NCI-H345 treated with DMSO at 0.1 percent for 48 hours (cell line): ENCODE measurements at regions not wholly inside any gene's neighbourhood (a gene's known extent, or its start where the extent isn't known, plus 50 kb on each side); places are given as distances from the start of the nearest gene placed in this dataset.
"Not testable (repeated sequence)": the region's sequence is repeated elsewhere in the genome, so short reads cannot be mapped to it uniquely, and the experiment has no call there.

ENCODE experiments used
- DNase-seq: peaks from one replicate; lab custom pipeline; 2025; ENCODE audit not compliant: unreplicated experiment; lab: John Stamatoyannopoulos, UW

GRCh38 chr7:10648289-10648688, 325.4 kb upstream of the PHF14 start:
- no peak for DNase-seq

- DNase-seq, result not testable (repeated sequence)
These were observed 324.6 kb upstream of the PHF14 start for GRCh38 chr7:10649120-10649519.

- DNase-seq, result no peak
These were observed 318.6 kb upstream of the PHF14 start for GRCh38 chr7:10655031-10655430.

DNA sequence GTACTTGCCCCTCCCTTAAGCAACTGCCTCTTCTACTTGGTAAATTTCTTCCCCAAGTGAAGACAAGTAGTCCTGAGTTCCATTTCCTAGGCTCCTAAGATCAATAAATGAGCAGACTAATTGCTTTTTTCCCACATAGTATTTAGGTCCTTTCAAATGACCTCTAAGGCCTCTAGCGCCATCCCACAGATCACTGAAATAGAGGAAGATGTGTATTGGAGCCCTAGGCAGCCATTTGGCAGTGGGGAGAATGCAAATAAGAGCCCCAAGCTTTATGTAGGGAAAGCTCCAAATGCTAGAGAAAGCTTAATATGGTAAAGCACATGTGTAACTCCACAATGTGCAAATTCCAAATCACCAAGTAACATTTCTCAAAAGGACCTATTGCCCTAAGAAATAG, 316.5 kb upstream of the PHF14 start:
- no peak for DNase-seq

GRCh38 chr7:10657837-10658236, 315.8 kb upstream of the PHF14 start:
- DNase-seq, result no peak

DNA sequence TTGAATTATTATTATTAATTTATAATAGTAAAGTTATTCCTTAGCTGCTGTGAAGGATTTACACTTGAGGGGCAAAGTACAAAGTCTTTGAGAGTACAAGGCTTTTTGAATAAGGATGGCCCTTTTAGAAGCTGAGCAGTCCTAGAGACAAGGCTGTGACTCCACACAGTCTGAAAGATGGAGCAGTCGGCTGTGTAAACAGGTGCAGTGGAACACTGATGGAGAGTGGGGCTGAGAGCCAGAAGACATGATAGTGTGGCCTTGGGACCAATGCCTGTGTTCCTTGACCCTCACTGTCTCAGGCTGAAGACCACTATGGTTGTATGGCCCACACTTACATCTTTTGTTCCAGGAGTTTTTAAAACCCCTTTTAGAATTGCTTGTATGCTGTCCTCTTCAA, 311.2 kb upstream of the PHF14 start:
- no peak for DNase-seq

DNA sequence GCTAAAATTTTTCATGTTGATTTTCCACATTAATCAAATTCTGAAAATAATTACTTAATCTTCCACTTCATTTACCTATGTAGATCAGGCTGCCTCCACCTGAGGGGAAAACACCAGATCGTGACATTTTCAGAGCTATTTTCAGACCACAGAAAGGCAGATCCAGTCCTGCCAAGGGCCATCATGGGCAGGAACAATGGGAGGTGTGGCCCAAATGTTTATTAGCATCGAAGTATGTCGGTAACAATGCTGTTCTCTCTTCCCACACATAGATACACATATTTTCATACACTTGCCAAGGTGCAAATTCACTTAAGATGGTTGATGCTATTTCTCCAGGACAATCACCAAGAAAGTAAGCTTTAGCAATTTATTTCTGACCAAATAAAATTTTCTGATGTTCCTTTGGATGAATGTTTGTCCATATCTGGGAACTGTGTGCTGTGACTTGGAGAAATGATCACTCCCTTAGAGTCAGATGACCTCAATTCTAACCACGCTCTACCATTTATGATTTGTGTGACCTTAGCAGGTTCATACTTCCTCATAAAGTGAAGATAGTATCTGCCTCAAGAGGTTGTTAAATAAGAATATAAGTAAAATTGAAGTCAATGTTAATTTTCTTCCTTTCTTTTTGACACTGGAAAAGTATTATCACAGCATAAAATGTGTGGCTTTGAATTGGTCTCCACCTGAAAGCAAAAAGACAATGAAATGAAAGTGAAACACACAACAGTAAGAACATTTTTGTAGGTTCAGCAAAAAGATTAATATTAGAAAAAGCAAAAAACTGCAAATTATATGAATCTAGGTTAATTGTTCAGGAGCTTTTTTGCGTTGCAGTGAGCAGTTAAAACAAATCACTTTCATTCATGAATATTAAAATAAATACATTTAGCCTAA, 310.4 kb upstream of the PHF14 start:
- DNase-seq, result no peak

DNA sequence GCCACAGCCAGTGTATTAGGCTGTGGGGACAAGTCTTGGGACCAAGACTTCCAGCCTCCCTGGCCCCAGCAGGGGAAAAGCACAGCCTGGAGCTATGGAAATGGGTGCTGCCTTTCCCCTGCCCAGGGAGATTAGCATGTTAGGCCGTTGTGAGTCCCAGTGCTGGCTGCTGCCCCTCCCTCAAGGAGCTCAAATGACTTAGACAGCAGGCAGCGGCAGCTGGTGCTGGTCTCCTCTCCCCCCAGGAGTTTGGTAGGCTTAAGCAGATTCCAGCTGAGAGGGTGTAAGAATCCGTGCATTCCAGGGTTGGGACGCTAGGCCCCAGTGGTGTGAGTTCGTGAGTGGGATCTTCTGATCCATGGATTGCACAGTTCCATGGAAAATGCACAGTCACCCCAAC, 301.5 kb upstream of the PHF14 start:
- DNase-seq, result no peak

DNA sequence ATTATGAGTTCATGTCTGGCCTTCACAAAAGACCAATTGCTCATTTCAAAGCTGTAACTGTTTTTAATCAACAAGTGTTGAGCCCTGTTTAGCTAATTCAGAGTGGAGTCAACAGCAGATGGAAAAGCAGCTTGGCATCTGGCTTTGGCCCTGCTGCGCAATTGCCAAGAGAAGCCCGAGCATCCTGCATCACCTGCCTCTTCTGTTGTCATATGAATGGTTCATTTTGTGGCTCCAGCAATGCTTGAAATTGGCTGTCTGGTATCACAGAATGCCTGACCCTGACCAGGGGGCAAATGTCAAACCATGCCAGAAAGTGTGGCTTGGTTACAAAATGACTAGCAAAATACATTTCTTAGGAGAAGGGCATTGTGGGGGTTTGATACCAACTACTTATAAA, 296.5 kb upstream of the PHF14 start:
- no peak for DNase-seq

GRCh38 chr7:10677668-10678232, 295.9 kb upstream of the PHF14 start:
- DNase-seq, result no peak

- no peak for DNase-seq
These were observed 289.1 kb upstream of the PHF14 start for GRCh38 chr7:10684606-10685005.

- peak; percentile 8 for DNase-seq
These were observed 288.6 kb upstream of the PHF14 start for GRCh38 chr7:10685040-10685439.

DNA sequence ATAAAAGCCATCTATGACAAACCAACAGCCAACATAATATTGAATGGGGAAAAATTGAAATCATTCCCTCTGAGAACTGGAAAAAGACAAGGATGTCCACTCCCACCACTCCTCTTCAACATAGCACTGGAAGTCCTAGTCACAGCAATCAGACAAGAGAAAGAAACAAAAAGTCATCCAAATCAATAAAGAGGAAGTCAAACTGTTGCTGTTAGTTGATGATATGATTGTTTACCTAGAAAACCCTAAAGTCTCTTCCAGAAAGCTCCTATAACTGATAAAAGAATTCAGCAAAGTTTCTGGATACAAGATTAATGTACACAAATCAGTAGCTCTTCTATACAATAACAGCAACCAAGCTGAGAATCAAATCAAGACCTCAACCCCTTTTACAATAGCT, 285.1 kb upstream of the PHF14 start:
- DNase-seq, result no peak

- DNase-seq, result no peak
These were observed 277.6 kb upstream of the PHF14 start for GRCh38 chr7:10696064-10696463.

DNA sequence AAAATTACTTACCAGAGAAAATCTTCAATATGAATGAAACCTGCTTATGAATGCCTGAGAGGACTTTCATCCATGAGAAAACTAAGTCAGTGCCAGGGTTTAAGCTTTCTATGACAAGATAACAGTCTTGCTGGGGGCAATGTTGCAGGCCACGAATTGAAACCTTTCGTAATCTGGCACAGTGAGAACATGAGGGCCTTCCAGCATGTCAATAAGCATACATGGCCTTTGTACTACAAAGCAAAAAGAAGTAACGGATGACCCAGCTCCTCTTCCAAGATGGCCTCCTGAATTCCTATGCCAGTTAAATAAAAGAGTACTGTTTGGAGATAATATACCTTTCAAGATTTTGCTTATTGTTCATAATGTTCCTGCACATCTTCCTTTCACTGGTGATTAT, 270.6 kb upstream of the PHF14 start:
- no peak for DNase-seq

DNA sequence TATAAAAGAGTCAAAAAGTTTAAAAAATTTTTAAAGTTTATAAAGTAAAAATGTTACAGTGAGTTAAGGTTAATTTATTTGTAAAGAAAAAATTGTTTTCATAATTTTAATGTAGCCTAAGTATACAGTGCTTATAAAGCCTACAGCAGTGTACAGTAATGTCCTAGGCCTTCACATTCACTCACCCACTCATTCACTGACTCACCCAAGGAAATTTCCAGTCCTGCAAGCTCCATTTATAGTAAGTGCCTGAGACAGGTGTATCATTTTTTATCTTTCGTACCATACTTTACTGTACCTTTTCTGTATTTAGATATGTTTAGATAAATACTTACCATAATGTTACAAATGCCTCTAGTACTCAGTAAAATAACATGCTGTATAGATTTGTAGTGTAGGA, 269.7 kb upstream of the PHF14 start:
- DNase-seq, result no peak

DNA sequence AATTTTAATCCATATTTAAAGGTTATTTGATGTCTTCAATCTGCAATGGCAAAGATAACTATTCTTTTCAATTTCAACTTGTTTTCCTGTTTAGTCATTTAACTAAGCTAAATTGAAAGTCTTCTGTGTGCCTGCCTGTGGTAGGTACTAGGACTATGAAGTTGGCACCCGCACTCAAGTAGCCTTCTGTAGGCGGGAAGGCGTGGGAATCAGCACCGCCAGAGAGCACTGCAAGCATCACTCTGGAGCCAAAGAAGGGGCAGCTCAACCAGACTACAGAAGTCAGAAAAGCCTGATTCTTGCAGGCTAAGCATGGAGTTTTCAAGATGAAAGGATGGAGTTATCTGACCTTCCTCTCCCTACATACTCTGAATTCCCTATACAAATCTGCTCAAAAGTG, 269.0 kb upstream of the PHF14 start:
- no peak for DNase-seq

DNA sequence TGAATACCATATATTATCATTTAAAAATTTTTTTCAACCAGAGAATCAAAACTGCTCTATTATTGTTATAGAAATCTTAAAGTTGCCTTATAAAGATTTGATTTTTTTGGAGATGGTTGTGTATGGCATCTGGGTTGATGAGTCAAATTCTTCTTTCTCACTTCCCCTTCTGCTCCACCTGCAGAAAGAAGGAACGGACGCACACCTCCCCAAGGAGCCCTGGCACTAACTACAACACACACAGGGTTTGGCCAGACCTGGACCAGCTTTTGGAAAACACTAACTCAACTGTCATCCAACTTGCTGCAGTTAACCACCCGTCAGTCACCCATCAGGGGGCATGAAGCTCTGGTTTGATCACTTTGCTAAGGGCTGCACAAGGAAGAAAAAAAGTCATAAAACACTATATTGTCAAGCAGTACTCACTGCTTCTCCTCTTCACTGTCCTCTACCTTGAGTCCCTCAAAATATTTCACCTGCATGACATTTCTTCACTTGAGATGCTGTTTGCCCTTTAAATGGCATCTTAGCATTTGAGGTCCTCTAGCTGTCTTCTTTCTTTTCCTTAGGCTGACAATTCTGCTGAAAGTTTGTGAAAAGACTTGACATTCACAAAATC, 266.7 kb upstream of the PHF14 start:
- DNase-seq, result no peak

- DNase-seq, result no peak
These were observed 266.2 kb upstream of the PHF14 start for GRCh38 chr7:10707519-10707918.

DNA sequence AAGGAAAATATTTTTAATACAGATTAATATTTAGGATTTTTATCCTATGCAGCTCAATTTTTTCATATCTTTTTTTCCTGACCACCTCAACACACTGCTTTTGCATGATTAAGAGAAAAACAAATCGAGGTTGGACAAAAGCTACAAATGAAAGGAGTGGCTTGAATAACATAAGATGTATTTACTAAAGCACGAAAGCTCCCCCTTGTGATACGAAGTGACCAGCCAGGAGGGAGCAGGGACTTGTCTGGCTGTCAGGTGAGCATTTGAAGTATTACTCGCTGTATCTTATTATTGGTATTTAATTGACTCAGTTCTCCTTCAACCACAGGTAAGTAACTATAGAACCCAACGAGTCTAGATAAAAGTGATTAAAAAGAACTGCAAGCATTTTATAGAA, 265.2 kb upstream of the PHF14 start:
- peak; percentile 28 for DNase-seq

DNA sequence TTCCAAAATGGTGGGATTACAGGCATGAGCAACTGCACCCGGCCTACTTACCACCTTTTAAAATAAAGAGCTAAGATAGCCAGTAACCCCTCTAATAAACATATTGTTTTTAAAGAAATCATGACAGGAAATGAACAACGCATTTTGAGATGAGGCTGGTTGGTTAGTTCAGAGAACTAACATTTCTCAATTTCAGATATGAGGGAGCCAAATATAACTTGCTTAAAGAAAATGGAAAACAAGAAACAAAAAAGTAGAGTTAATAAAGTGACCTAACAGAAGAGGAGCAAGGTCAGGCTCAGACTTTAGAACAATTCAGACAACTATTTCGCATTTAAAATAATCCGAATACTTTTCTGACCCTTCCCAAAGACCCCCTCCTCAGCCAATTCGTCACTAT, 254.9 kb upstream of the PHF14 start:
- no peak for DNase-seq

DNA sequence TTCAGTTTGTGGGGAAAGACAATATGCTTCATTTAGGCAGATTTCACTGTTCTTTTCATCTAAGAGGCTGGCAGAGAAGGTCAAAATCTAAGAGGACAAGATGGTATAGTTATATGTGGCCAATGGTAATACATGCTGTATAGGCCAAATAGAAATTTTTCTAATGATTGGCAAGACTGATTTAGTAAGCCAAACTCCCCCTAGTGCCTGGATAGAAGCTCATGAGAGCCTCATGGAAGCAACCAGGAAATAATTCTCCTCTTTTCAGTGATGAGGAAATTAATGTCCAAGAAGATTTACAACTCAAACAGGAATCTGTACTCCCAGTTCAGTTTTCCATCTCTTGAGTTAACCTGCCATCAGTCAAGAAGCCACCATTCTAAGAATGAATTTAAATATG, 253.6 kb upstream of the PHF14 start:
- DNase-seq, result no peak
